ENCODE measurements at regions not wholly inside any gene's neighbourhood (a gene's known extent, or its start where the extent isn't known, plus 50 kb on each side); places are given as distances from the start of the nearest gene placed in this dataset.
"Not testable (repeated sequence)": the region's sequence is repeated elsewhere in the genome, so short reads cannot be mapped to it uniquely, and the experiment has no call there.

DNA sequence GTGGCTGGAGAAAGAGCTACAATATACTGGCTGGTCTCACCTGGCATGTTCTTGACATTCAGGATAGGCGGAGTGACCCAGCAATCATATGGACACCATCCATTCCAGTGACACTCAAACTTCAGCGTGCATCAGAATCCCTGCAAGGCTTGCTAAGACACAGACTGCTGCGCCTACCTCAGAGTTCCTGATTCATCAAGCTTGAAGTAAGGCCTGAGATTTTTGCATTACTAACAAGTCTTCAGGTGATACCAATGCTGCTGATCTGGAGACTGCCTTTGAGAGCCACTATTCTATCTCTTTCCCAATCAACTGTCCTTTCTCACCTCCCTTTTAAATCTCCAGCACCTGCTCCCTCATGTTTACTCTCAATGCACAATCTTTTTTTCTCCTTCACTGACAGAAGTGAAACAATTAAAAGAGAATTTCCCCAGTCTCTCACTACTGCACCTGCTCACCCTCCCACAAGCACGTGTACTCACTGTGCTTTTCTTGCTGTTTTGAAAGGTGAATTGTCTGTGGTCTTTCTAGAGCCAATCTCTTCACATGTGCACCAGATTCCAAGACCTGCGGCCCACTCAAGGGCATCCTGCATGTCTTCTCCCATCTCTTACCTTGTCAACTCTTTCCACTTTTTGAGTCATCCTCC lies 519.2 kb downstream of the TTLL7 start:
- not testable (repeated sequence) for H3K23ac ChIP-seq (ENCODE audit: low read depth, low read length, poor library complexity); H3K27me3 ChIP-seq (ENCODE audit: control insufficient read depth in 3 of 3, insufficient read depth in 3 of 3, low read depth in 1 of 3, low read length in 3 of 3); H3K4me1 ChIP-seq (ENCODE audit: control insufficient read depth in 2 of 2, insufficient read depth in 1 of 2, low read depth in 1 of 2, low read length in 2 of 2); H3K27ac ChIP-seq (replicated peaks; ENCODE audit: low read length); H2BK5ac ChIP-seq (ENCODE audit: low read length); H4K91ac ChIP-seq (ENCODE audit: low read depth, low read length, poor library complexity); H2AFZ ChIP-seq (ENCODE audit: low read length); H2BK120ac ChIP-seq (ENCODE audit: low read depth, low read length); H3K36me3 ChIP-seq (replicated peaks in 1 of 2; ENCODE audit: control insufficient read depth in 2 of 2, insufficient read depth in 2 of 2, low read length in 2 of 2); DNase-seq (ENCODE audit: low spot score); H2BK15ac ChIP-seq (ENCODE audit: low read length); H2BK12ac ChIP-seq (ENCODE audit: low read length); H3K79me1 ChIP-seq (ENCODE audit: low read depth, low read length); H3K9ac ChIP-seq (ENCODE audit: low read depth, low read length, poor library complexity); H2AK5ac ChIP-seq (ENCODE audit: low read depth, low read length); H3K18ac ChIP-seq (ENCODE audit: low read length); H3K9me3 ChIP-seq (replicated peaks in 1 of 2; ENCODE audit: control insufficient read depth in 2 of 2, insufficient read depth in 1 of 2, low read depth in 1 of 2, low read length in 2 of 2); H3K4me2 ChIP-seq (ENCODE audit: insufficient read depth, low read length, poor library complexity, severe bottlenecking); H4K8ac ChIP-seq (ENCODE audit: low read depth, low read length); H3K4me3 ChIP-seq (ENCODE audit: low read length in 2 of 2); H3K14ac ChIP-seq (ENCODE audit: low read length); H3K4ac ChIP-seq (ENCODE audit: low read length)
- WGBS, 2 donors (ENCODE audit: extremely low coverage in 2 of 2, insufficient read length in 2 of 2, insufficient replicate concordance in 1 of 2), result no CpG with 5 or more reads among the region's 5 CpGs

DNA sequence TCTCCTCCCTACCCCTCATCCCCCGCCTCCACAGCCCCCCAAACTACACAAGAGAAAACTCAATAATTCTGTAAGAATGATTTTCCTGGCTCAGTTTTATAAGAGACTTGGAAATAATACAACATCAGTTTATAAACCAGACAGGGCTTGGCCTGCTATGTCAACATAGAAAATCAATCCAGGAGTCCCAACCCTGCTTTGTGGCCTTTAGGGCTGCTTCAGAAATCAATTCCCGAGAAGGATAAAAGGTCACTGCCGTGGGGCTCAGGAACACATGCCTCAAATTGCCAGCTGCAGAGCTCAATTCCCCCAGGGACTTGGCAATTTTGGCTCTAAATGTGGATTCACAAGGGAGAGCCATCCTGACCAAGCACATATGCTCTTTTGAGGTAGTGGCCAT lies 520.8 kb downstream of the TTLL7 start:
- H2BK15ac ChIP-seq (ENCODE audit: low read length); H2AK5ac ChIP-seq (ENCODE audit: low read depth, low read length); H3K4me2 ChIP-seq (ENCODE audit: insufficient read depth, low read length, poor library complexity, severe bottlenecking); H4K8ac ChIP-seq (ENCODE audit: low read depth, low read length); H3K4me3 ChIP-seq (ENCODE audit: low read length in 2 of 2); H3K4ac ChIP-seq (ENCODE audit: low read length); H3K23ac ChIP-seq (ENCODE audit: low read depth, low read length, poor library complexity); H3K4me1 ChIP-seq (ENCODE audit: control insufficient read depth in 2 of 2, insufficient read depth in 1 of 2, low read depth in 1 of 2, low read length in 2 of 2); H3K79me1 ChIP-seq (ENCODE audit: low read depth, low read length); H3K9me3 ChIP-seq (replicated peaks in 1 of 2; ENCODE audit: control insufficient read depth in 2 of 2, insufficient read depth in 1 of 2, low read depth in 1 of 2, low read length in 2 of 2); H3K9ac ChIP-seq (ENCODE audit: low read depth, low read length, poor library complexity); H3K27ac ChIP-seq (replicated peaks; ENCODE audit: low read length); H3K18ac ChIP-seq (ENCODE audit: low read length); H3K27me3 ChIP-seq (ENCODE audit: control insufficient read depth in 3 of 3, insufficient read depth in 3 of 3, low read depth in 1 of 3, low read length in 3 of 3); H3K36me3 ChIP-seq (replicated peaks in 1 of 2; ENCODE audit: control insufficient read depth in 2 of 2, insufficient read depth in 2 of 2, low read length in 2 of 2); H2BK120ac ChIP-seq (ENCODE audit: low read depth, low read length); H2AFZ ChIP-seq (ENCODE audit: low read length); H2BK12ac ChIP-seq (ENCODE audit: low read length); DNase-seq (ENCODE audit: low spot score); H4K91ac ChIP-seq (ENCODE audit: low read depth, low read length, poor library complexity); H2BK5ac ChIP-seq (ENCODE audit: low read length); H3K14ac ChIP-seq (ENCODE audit: low read length): not testable (repeated sequence)
- WGBS, 2 donors (ENCODE audit: extremely low coverage in 2 of 2, insufficient read length in 2 of 2, insufficient replicate concordance in 1 of 2), result no CpG with 5 or more reads among the region's 3 CpGs

DNA sequence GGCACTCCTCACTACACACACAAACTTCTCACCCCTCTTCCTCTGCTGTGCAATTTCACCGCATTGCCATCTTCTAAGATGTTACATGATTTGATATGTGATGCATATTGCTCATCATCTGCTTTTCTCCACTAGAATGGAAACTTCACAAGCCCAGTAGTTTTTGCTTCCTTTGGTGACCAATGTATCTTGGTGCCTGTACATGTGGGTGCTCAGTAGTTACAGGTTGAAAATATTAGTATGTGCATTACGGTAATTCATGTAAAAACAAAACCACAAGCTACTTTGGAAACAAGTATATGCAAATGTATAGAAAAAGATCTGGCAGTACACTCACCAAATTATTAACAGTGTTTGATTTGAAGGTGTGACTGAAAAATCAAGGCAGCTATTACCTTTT lies 522.4 kb downstream of the TTLL7 start:
- H3K18ac ChIP-seq (ENCODE audit: low read length); H2BK120ac ChIP-seq (ENCODE audit: low read depth, low read length); H2AK5ac ChIP-seq (ENCODE audit: low read depth, low read length); H3K4me1 ChIP-seq (ENCODE audit: control insufficient read depth in 2 of 2, insufficient read depth in 1 of 2, low read depth in 1 of 2, low read length in 2 of 2); H2BK5ac ChIP-seq (ENCODE audit: low read length); H4K8ac ChIP-seq (ENCODE audit: low read depth, low read length); H3K9ac ChIP-seq (ENCODE audit: low read depth, low read length, poor library complexity); DNase-seq (ENCODE audit: low spot score); H3K4me3 ChIP-seq (ENCODE audit: low read length in 2 of 2); H3K4me2 ChIP-seq (ENCODE audit: insufficient read depth, low read length, poor library complexity, severe bottlenecking); H3K14ac ChIP-seq (ENCODE audit: low read length); H4K91ac ChIP-seq (ENCODE audit: low read depth, low read length, poor library complexity); H3K27ac ChIP-seq (replicated peaks; ENCODE audit: low read length); H2BK12ac ChIP-seq (ENCODE audit: low read length); H3K23ac ChIP-seq (ENCODE audit: low read depth, low read length, poor library complexity); H3K9me3 ChIP-seq (replicated peaks in 1 of 2; ENCODE audit: control insufficient read depth in 2 of 2, insufficient read depth in 1 of 2, low read depth in 1 of 2, low read length in 2 of 2); H3K4ac ChIP-seq (ENCODE audit: low read length); H2AFZ ChIP-seq (ENCODE audit: low read length); H3K79me1 ChIP-seq (ENCODE audit: low read depth, low read length); H3K27me3 ChIP-seq (ENCODE audit: control insufficient read depth in 3 of 3, insufficient read depth in 3 of 3, low read depth in 1 of 3, low read length in 3 of 3); H2BK15ac ChIP-seq (ENCODE audit: low read length); H3K36me3 ChIP-seq (replicated peaks in 1 of 2; ENCODE audit: control insufficient read depth in 2 of 2, insufficient read depth in 2 of 2, low read length in 2 of 2): not testable (repeated sequence)
- no CpG with 5 or more reads among the region's 2 CpGs for WGBS, 2 donors (ENCODE audit: extremely low coverage in 2 of 2, insufficient read length in 2 of 2, insufficient replicate concordance in 1 of 2)

DNA sequence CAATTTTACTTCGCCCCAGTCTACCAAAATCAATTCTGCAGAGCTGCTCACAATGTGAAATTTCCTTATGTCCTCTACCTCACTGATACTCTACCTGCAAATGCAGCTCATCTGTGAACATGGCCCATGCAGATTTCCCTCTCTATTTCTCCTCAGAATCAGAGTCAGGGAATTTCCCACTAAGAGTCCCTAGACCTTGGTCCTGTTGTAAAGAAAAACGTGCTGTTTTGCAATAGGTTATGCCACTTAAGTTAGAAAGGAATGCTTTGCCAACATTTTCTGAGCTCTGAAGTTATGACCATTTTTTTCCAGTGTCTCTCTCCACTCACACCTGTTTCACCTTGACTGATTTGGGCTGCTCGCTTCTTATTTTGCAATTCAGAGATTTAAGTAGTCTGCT lies 524.0 kb downstream of the TTLL7 start:
- not testable (repeated sequence) for H3K4me1 ChIP-seq (ENCODE audit: control insufficient read depth in 2 of 2, insufficient read depth in 1 of 2, low read depth in 1 of 2, low read length in 2 of 2); H2AFZ ChIP-seq (ENCODE audit: low read length); H3K14ac ChIP-seq (ENCODE audit: low read length); H3K4me3 ChIP-seq (ENCODE audit: low read length in 2 of 2); H3K23ac ChIP-seq (ENCODE audit: low read depth, low read length, poor library complexity); H3K27me3 ChIP-seq (ENCODE audit: control insufficient read depth in 3 of 3, insufficient read depth in 3 of 3, low read depth in 1 of 3, low read length in 3 of 3); H3K79me1 ChIP-seq (ENCODE audit: low read depth, low read length); H4K8ac ChIP-seq (ENCODE audit: low read depth, low read length); H2BK5ac ChIP-seq (ENCODE audit: low read length); H2BK12ac ChIP-seq (ENCODE audit: low read length); H3K9me3 ChIP-seq (replicated peaks in 1 of 2; ENCODE audit: control insufficient read depth in 2 of 2, insufficient read depth in 1 of 2, low read depth in 1 of 2, low read length in 2 of 2); DNase-seq (ENCODE audit: low spot score); H2BK15ac ChIP-seq (ENCODE audit: low read length); H3K4ac ChIP-seq (ENCODE audit: low read length); H4K91ac ChIP-seq (ENCODE audit: low read depth, low read length, poor library complexity); H3K18ac ChIP-seq (ENCODE audit: low read length); H3K27ac ChIP-seq (replicated peaks; ENCODE audit: low read length); H3K9ac ChIP-seq (ENCODE audit: low read depth, low read length, poor library complexity); H3K36me3 ChIP-seq (replicated peaks in 1 of 2; ENCODE audit: control insufficient read depth in 2 of 2, insufficient read depth in 2 of 2, low read length in 2 of 2); H2BK120ac ChIP-seq (ENCODE audit: low read depth, low read length); H2AK5ac ChIP-seq (ENCODE audit: low read depth, low read length); H3K4me2 ChIP-seq (ENCODE audit: insufficient read depth, low read length, poor library complexity, severe bottlenecking)
- WGBS, 2 donors (ENCODE audit: extremely low coverage in 2 of 2, insufficient read length in 2 of 2, insufficient replicate concordance in 1 of 2), result no CpG with 5 or more reads among the region's 3 CpGs
